ENCODE measurements at regions not wholly inside any gene's neighbourhood (a gene's known extent, or its start where the extent isn't known, plus 50 kb on each side); places are given as distances from the start of the nearest gene placed in this dataset.

GRCh38 chr16:26911436-26911835, 155.3 kb upstream of the C16orf82 start:
- Histone ChIP-seq H3K27me3 (no peaks in the 10 kb centered on the region), H3K36me3 (no peaks in the 10 kb centered on the region), H3K27ac (no peak overlapping the region), H3K9me3 (no peaks in the 10 kb centered on the region), H3K4me1 (no peaks in the 10 kb centered on the region), H3K4me3 (no peak overlapping the region)
- ATAC-seq, result no peak
- 57 to 72% (median 65%) methylated on average over 2 of the region's 2 CpGs for WGBS, 4 donors
- intact Hi-C loops (cut with DNase I), result no loop called here
- no peak for DNase-seq
- TF ChIP-seq CTCF (IDR thresholded peaks at IDR 0.05), result no peak
- no peak for TF ChIP-seq POLR2A (IDR thresholded peaks at IDR 0.05)

GRCh38 chr16:26913851-26914250, 152.9 kb upstream of the C16orf82 start:
- ATAC-seq, result no peak
- Histone ChIP-seq H3K4me3 (no peak overlapping the region), H3K9me3 (no peaks in the 10 kb centered on the region), H3K4me1 (no peaks in the 10 kb centered on the region), H3K27me3 (no peaks in the 10 kb centered on the region), H3K36me3 (no peaks in the 10 kb centered on the region), H3K27ac (no peak overlapping the region)
- no peak for TF ChIP-seq POLR2A (IDR thresholded peaks at IDR 0.05)
- no peak for TF ChIP-seq CTCF (IDR thresholded peaks at IDR 0.05)
- intact Hi-C loops (cut with DNase I), result no loop called here
- 71 to 80% (median 79%) methylated on average over 6 of the region's 6 CpGs for WGBS, 4 donors
- no peak for DNase-seq

- no peak overlapping the region for H3K4me3 ChIP-seq
- no peak for DNase-seq
- TF ChIP-seq CTCF (IDR thresholded peaks at IDR 0.05) (no peak), POLR2A (IDR thresholded peaks at IDR 0.05) (no peak)
- H3K9me3 ChIP-seq, result peaks cover 0 to 11% (median 0%) of the 10 kb centered on the region in 12 donors
- WGBS, 4 donors, result 76 to 82% (median 80%) methylated on average over 10 of the region's 10 CpGs
- H3K36me3 ChIP-seq, result no peaks in the 10 kb centered on the region
- intact Hi-C loops (cut with DNase I), result no loop called here
- no peaks in the 10 kb centered on the region for H3K4me1 ChIP-seq
- ATAC-seq, result no peak
- no peak overlapping the region for H3K27ac ChIP-seq
- no peaks in the 10 kb centered on the region for H3K27me3 ChIP-seq
These were observed 135.7 kb upstream of the C16orf82 start for GRCh38 chr16:26930786-26931581.

GRCh38 chr16:26950636-26951035, 116.1 kb upstream of the C16orf82 start:
- no peaks in the 10 kb centered on the region for H3K36me3 ChIP-seq
- peaks cover 0 to 27% (median 0%) of the 10 kb centered on the region in 9 donors for H3K27me3 ChIP-seq
- WGBS, 4 donors, result 65 to 73% (median 70%) methylated on average over 4 of the region's 4 CpGs
- H3K4me3 ChIP-seq, result no peak overlapping the region
- TF ChIP-seq POLR2A (IDR thresholded peaks at IDR 0.05), result no peak
- TF ChIP-seq CTCF (IDR thresholded peaks at IDR 0.05), result no peak
- DNase-seq, result no peak
- H3K9me3 ChIP-seq, result no peaks in the 10 kb centered on the region
- intact Hi-C loops (cut with DNase I), result no loop called here
- ATAC-seq, result no peak
- H3K4me1 ChIP-seq, result no peaks in the 10 kb centered on the region
- H3K27ac ChIP-seq, result no peak overlapping the region

Measured in heart left ventricle (tissue), 16 donors.